D721Med (cell line): ENCODE measurements at regions not wholly inside any gene's neighbourhood (a gene's known extent, or its start where the extent isn't known, plus 50 kb on each side); places are given as distances from the start of the nearest gene placed in this dataset.
A peak's percentile ranks its signal among the peaks of the same experiment; 100 is the strongest.

Experiments used
- DNase-seq: peaks from one replicate; pipeline ENCODE4 v3.0.0; 2011; ENCODE audit warnings: low spot score; ENCODE audit not compliant: insufficient read length
- FAIRE-seq: peaks from 2 replicates; lab custom pipeline; 2011; peaks lifted over from hg19 to GRCh38; lab: Jason Lieb, UNC
- TF ChIP-seq, protein P1 (sequence below): IDR thresholded peaks from 2 replicates; pipeline ENCODE4 v1.5.1; 2012; ENCODE audit warnings: mild to moderate bottlenecking, control low read depth; ENCODE audit not compliant: insufficient read depth; ENCODE audit errors: missing control alignments

DNA sequence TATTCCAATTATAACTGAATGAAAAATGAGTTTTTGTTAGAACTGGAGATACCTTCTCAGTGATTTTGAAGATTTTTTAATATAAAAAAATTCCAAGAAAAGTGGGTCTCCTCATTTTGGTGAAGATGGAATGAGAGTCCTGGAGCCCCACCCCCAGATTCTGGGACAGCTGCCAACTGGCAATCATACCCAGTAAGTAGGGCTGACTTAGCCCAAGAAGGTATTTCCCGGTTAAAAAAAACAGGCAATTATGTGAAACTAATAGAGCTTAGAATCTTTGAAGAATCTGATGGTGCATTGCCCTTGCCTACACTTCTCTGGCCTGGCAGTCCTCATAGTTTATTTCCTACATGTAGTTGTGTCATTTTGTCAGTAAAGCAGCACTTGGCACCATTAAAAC lies 52.8 kb upstream of the VWDE start:
- FAIRE-seq (no peak), DNase-seq (no peak)
- TF ChIP-seq, protein P1, sequence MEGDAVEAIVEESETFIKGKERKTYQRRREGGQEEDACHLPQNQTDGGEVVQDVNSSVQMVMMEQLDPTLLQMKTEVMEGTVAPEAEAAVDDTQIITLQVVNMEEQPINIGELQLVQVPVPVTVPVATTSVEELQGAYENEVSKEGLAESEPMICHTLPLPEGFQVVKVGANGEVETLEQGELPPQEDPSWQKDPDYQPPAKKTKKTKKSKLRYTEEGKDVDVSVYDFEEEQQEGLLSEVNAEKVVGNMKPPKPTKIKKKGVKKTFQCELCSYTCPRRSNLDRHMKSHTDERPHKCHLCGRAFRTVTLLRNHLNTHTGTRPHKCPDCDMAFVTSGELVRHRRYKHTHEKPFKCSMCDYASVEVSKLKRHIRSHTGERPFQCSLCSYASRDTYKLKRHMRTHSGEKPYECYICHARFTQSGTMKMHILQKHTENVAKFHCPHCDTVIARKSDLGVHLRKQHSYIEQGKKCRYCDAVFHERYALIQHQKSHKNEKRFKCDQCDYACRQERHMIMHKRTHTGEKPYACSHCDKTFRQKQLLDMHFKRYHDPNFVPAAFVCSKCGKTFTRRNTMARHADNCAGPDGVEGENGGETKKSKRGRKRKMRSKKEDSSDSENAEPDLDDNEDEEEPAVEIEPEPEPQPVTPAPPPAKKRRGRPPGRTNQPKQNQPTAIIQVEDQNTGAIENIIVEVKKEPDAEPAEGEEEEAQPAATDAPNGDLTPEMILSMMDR, result no peak

GRCh38 chr7:12458520-12459131 lies 55.0 kb upstream of the VWDE start:
- FAIRE-seq, result peak; percentile 6
- no peak for DNase-seq
- TF ChIP-seq, protein P1, result peak; percentile 79

DNA sequence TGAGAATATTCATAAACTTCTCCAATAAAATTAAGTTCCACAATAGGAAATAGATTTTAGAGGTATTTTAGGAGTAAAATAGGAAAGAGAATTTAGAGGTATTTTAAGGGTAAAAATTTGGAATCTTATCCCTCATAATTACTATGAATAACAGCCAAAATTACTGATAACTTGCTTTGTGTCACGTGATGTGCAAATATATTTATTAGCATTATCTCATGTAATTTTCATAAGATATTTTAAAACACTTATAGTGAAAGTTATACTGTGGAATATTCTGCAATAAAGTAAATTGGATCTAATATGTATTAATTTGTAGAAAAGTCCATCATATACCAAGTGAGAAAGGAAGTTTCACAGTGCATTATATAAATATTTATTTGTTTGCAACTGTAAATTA lies 64.2 kb upstream of the VWDE start:
- TF ChIP-seq, protein P1, result no peak
- FAIRE-seq (no peak), DNase-seq (no peak)

GRCh38 chr7:12469568-12469967 lies 65.9 kb upstream of the VWDE start:
- DNase-seq (no peak), FAIRE-seq (no peak)
- TF ChIP-seq, protein P1, result no peak

- no peak for DNase-seq
- TF ChIP-seq, protein P1, result no peak
- FAIRE-seq, result no peak
Measured at GRCh38 chr7:12470930-12471329, 67.3 kb upstream of the VWDE start.

- TF ChIP-seq, protein P1, result no peak
- no peak for DNase-seq
- no peak for FAIRE-seq
Measured at GRCh38 chr7:12474035-12474434, 70.4 kb upstream of the VWDE start.

DNA sequence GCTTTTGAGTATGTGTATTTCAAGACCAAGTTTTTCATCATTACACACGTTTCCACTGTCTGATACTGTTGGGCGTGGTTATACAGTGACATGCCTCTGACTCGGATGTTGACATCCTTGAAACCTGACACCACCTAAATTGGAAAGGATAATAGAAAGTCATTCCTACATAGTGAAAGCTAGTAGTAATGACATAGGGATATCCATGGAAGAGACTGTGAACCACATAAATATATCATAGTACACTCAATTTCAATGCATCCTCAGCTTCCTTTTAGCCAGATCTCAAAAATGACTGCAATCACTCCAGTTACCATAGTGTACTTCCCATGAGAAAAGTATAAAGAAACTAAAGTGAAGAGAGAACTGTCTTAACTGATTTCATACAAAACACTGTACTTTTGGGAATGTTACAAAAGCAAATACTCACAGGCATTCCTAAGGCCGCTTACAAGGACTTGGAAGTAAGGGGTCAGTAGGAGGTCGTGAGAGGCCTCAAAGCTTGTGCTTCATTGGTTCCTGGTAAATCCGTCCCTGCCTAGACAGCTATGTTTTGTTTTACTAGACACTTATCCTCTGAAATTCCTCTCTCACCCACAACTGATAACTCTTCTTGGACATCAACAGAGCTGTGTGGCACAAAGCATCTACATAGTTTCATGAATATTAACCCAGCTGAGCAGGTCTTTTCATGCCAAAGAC lies 71.8 kb upstream of the VWDE start:
- DNase-seq (no peak), FAIRE-seq (no peak)
- TF ChIP-seq, protein P1, result no peak
